ENCODE measurements at regions not wholly inside any gene's neighbourhood (a gene's known extent, or its start where the extent isn't known, plus 50 kb on each side); places are given as distances from the start of the nearest gene placed in this dataset.

DNA sequence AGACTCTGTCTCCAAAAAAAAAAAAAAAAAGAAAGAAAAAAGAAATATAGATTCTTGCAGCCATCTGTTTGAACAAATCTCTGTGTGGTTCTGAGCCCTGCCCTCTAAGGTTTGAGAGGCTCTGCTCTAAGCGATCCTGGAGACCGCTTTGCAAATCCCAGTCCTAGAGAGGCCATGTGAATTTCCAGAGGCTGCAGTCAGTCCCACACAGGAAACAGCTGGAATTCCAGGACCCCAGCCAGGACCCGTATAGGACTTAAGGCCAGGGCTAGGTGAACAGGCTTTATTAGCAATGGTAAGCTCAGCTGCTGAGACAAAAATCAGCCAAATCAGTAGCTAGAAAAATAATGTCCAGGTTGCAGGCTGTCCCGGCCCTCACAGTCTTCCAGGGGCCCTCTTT, 154.8 kb downstream of the RPS24 start:
- DNase-seq = no peak

- no peak for DNase-seq
Measured at GRCh38 chr10:78190051-78190825, 156.6 kb downstream of the RPS24 start.

GRCh38 chr10:78191301-78191700, 157.6 kb downstream of the RPS24 start:
- no peak for DNase-seq

DNA sequence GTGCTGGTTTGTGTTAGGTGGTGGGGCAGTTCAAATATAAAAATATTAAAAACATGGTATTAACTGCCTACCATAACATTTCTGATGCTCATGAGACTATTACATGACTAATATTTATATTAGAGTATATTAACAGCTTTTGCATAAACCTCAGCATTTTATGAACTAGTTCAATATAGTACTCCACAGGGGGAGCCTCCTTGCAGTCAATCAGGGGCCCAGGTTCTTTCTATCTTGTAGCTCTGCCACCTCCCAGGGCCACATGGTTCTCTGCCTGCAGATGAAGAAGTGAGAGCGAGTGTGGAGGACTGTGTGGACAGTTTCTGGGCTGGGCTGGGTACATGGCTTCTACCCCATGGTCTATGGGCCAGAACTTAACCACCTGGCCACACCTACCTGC, 159.5 kb downstream of the RPS24 start:
- DNase-seq = no peak

DNA sequence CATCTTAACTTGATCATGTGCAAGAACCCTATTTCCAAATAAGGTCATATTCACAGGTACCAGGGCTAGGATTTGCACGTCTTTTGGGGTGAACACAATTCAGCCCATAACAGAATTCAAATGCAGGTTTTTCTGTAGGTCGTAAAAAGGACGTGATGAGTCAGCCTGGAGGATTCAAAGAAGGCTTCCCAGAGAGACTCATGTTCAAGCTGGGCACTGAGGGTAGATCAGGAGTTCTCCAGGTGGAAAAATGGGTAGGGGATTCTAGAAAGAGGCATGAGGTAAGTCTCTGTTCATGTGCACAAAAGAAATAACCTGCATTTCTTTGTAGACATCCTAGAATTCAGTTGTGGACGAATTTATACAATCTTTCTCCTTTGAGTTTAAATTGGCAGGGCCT, 160.4 kb downstream of the RPS24 start:
- no peak for DNase-seq

GRCh38 chr10:78194539-78195402, 161.1 kb downstream of the RPS24 start:
- no peak for DNase-seq

GRCh38 chr10:78196396-78196795, 162.7 kb downstream of the RPS24 start:
- DNase-seq = no peak

DNA sequence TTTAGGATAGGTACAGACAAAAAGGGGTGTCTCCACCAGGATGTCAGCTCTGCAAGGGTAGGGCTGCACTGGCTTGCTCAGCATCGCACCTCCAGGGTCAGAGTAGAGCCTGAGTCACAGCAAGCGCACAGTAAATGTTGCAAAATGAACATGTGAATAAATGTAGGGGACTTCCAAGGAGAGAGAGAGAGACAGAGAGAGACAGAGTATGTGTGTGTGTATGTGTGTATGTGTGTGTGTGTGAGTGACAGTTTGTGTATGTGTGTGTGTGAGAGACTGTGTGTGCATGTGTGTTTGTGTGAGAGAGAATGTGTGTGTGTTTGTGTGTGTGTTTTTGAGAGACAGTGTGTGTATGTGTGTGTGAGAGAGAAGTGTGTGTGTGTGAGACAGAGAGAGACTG, 163.3 kb downstream of the RPS24 start:
- DNase-seq = peak; percentile 63

DNA sequence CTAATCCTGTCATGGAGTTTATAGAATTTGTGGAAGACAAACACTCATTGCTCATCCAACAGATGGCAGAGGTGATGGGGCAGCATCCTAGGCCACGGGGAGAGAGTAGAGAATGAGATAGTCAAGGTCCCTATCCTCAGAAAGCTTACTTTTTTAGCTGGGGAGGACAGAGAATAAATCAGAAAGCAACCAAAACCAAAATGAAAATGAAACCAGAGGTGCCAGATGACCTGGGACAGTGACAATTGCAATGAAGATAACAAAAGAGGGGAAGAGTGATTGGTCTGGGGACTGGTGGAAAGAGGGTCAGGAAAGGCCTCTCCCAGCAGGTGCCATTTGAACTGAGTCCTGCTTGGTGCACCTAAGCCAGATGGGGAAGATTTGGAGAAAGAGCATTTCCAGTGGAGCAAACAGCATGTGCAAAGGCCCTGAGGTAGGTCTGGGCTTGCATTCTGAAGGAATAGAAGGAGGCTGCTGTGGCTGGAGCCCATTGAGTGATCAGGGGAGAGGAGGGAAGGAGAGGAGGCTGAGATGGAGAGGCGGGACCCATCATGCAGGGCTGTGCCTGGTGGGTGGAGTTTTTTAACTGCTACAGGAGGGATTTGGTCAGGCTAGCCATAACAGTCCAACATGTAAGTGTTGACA, 164.1 kb downstream of the RPS24 start:
- DNase-seq = no peak

DNA sequence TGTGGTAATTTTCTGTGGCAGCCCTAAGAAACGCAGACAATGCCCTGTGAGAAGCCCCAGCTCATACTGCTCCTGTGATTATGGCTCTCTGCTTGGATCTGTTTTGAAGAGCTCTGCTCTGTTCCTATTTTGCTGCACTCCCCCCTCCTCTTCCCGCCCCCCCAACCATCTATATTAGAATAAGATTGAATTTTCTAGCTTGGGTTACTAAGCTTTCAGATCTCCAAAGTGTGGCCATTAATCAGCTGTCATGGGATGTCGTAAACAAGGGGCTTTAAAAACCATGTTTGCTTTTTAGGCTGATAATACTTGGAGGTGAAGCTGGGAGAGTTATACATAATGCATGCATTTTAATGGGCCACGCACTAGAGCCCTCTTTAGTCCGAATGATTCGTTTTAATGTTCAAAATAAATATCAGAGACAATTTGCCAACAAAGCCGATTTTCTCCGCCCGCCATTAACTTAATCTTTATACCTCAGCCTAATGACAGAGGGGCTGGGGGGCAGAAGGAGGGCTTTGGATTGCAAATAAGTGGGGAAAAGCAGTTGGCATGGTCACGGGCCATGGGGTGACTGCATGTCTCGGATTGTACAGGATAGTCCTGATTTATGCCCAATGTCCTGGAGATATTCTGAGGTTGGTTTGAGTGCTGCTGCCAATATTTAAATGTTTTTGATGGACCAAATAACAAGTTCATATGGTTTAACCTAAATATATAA, 165.5 kb downstream of the RPS24 start:
- no peak for DNase-seq

DNA sequence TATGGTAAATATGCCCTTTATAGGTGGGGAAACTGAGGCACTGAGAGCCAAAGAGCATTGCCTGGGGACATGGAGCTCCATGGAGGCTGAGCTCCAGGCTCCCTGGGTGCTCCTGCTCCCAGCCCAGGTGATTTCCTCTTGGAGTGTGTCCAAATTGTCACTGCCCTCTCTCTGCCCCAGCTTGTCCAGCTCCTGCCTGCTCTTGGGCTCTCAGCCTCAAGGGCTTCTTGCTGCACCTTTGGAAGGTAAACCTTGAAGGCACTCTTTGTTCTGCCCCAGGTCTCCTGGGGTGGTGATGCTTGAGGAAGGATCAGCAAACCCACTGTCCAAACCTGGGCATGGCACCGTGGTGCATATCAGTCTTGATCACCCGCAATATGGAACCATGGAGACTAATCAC, 166.1 kb downstream of the RPS24 start:
- DNase-seq = no peak

- no peak for DNase-seq
Measured at GRCh38 chr10:78200686-78201085, 167.0 kb downstream of the RPS24 start.

DNA sequence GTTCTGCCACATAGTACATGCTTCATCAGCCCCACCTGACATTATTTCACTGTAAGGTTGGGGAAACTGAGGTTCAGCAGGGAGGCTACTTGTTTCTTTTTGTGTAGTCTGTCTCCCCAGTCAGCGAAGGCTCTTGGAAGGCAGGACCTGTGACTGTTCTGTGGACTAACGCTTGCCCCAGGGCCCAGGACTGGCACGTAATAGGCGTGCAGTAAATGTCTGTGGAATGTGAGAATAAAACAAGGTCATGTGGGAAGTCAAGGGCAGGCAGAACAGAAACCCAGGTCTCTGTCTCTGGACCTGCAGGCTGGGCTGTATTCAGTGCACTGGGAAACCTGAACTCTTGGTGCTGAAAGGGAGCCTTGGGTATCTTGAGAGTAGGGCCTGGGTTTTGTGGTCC, 168.7 kb downstream of the RPS24 start:
- DNase-seq = no peak

DNA sequence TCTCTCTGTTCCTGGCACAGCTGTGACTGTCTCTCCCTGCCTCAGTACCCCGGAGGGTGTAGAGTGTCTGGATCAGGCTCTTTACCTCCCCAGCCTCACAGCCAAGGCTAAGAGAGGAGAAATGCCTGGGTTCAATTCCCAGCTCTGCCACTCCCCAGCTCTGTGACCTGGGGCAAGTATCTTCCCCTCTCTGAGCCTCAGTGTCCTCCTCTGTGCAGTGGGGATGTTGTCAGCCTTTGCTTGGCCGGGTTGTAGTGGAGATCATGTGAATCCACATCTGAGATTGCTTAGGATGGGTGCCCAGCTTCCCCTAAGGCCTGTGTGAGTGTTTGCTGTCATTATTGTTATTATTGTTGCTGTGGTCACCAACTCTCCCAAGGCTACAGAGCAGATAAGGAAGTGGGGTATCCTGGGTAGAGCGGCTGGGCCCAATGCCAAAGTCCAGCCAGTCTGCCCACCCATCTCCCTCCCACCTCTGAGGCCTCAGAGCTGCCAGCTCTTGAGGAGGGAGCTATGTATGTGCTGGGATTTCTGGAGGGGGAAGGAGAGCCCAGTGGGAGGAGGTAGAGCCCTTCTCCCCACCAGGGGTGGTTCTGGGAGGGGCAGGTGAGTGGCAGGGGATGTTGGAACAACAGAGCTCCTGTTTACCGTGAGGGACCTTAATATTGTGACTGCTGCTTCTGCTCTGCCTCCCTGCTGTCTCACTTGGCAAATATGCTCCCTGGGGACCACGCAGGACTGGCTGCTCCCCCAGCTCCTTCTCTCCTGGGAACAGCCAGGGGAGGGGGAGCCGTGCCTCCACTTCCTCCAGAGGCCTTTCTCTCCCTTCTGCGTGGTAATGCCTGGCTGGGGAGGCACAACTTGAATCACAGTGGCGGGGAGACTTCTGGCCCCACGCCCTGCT, 170.5 kb downstream of the RPS24 start:
- no peak for DNase-seq

DNA sequence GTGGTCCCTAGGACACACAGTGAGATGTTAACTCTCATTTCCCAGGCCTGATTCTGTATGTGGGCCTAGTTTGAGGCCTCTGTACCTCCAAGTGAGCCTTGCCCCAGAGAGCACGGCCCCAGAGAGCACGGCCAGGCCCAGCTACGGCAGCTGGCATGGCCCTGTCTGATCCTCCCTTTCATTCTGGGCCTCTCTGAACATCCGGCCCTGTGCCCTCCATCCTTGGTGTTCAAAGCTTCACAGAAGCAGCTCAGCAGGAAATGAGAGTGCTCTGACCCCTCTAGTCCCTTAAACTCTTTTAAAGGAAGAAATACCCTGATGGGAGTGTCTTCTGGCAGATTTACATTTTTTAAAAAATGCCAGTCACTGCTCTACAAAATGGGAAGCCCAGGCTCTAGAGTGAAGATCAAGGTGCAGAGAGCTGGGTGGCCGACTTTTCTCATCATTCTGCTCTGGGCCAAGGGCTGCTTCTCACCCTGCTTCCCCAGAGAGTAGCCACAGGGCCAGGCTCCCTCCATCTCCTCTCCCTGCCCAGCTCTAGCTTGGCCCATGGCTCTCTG, 171.9 kb downstream of the RPS24 start:
- DNase-seq = no peak

- no peak for DNase-seq
Measured at GRCh38 chr10:78207216-78207615, 173.6 kb downstream of the RPS24 start.

- DNase-seq = no peak
Measured at GRCh38 chr10:78207776-78208175, 174.1 kb downstream of the RPS24 start.

- DNase-seq = no peak
Measured at GRCh38 chr10:78209970-78210369, 176.3 kb downstream of the RPS24 start.

DNA sequence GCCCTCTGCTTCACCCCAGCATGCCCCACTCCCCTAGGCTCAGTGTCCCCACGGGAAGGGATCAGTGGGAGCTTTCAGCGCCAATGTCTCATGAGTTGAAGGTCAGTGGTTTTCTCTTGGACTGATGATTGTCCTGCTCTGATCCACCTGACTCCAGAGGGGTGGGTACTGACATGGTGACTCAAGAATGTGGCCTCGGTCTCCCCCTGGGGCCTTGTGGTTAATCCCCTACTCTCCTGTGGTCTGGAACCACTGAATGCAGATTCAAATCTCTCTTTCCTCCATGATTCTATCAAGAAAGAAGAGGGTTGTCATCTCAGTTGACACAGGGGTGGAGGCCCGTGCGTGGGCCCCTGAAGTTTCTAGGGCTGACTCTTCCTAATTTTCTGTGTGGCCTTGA, 176.9 kb downstream of the RPS24 start:
- no peak for DNase-seq

GRCh38 chr10:78210976-78211375, 177.3 kb downstream of the RPS24 start:
- no peak for DNase-seq

DNA sequence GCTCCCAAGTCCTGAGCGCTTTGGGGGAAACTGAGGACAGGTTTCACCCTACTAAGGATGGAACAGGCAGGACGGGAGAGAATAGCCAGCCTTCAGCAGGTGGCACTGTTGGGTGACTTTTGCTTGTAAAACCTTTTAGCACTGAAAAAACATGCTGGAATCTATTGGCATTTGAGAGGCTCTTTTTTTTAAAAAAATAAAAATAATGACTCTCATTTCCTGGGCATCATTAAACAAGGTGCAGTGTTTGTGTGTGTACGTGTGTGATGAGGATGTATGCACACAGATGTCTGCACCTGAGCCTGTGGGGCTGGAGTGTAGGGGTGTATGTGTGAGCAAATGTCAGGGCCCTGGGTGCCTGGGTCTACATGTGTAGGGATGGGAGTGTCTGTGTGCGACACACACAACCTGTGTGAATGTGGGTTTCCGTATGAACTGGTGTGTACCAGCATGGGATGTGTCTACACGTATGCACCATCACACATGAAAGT, 177.9 kb downstream of the RPS24 start:
- no peak for DNase-seq
